OCI-LY3 (cell line): ENCODE measurements at regions not wholly inside any gene's neighbourhood (a gene's known extent, or its start where the extent isn't known, plus 50 kb on each side); places are given as distances from the start of the nearest gene placed in this dataset.
"Not testable (repeated sequence)": the region's sequence is repeated elsewhere in the genome, so short reads cannot be mapped to it uniquely, and the experiment has no call there.

Source experiments
- H2AFZ ChIP-seq: fragments of 200-600, 300-600 bp; shearing (Covaris generic); 2 replicates; pipeline ENCODE4 v1.6.0; 2014; ENCODE audit warnings: antibody characterized with exemption, low read depth, low read length
- H3K27ac ChIP-seq: fragments of 200-600, 300-600 bp; sonication (generic); 2 replicates; pipeline ENCODE4 v1.5.1; 2014; ENCODE audit warnings: mild to moderate bottlenecking, low read length, moderate library complexity, mixed read lengths
- H3K27me3 ChIP-seq: fragments of 200-600, 300-600 bp; sonication (generic); 2 replicates; pipeline ENCODE4 v1.6.1; 2014; ENCODE audit warnings: low read depth, low read length, mixed read lengths
- H3K36me3 ChIP-seq: fragments of 200-600, 300-600 bp; sonication (generic); replicated peaks from 2 replicates; pipeline ENCODE3; 2014; ENCODE audit warnings: low read depth, low read length, mixed read lengths
- H3K4me1 ChIP-seq: fragments of 300-600, 200-600 bp; sonication (generic); 2 replicates; pipeline ENCODE4 v1.6.1; 2014; ENCODE audit warnings: low read length, mixed read lengths
- H3K4me2 ChIP-seq: fragments of 200-600, 300-600 bp; sonication (generic); 2 replicates; pipeline ENCODE4 v1.6.1; 2014; ENCODE audit warnings: low read length, mixed read lengths
- H3K4me3 ChIP-seq: fragments of 300-600, 200-600 bp; sonication (generic); 2 replicates; pipeline ENCODE4 v1.5.1; 2014; ENCODE audit warnings: antibody characterized with exemption, mild to moderate bottlenecking, low read length, moderate library complexity
- H3K79me2 ChIP-seq: fragments of 300-600, 200-600 bp; shearing (Covaris generic); 2 replicates; pipeline ENCODE4 v1.6.1; 2014; ENCODE audit warnings: mild to moderate bottlenecking, low read length, mixed read lengths
- H3K9ac ChIP-seq: fragments of 300-600, 200-600 bp; shearing (Covaris generic); 2 replicates; pipeline ENCODE4 v1.6.0; 2014; ENCODE audit warnings: mild to moderate bottlenecking, low read length, moderate library complexity
- H3K9me3 ChIP-seq: fragments of 200-600, 300-600 bp; shearing (Covaris generic); 2 replicates; pipeline ENCODE4 v1.6.1; 2014; ENCODE audit warnings: low read length, mixed read lengths; ENCODE audit not compliant: insufficient read depth
- H4K20me1 ChIP-seq: fragments of 200-600, 300-600 bp; sonication (generic); 2 replicates; pipeline ENCODE4 v1.6.1; 2016; ENCODE audit warnings: low read length, mixed read lengths; ENCODE audit not compliant: insufficient read depth
- CTCF ChIP-seq: fragments of 200-600, 300-600 bp; sonication (generic); IDR thresholded peaks from 2 replicates; pipeline ENCODE4 v1.5.1; 2014; ENCODE audit warnings: antibody characterized with exemption, low read length, low read depth
- EZH2phosphoT487 ChIP-seq: fragments of 200-600 bp; shearing (Covaris generic); IDR thresholded peaks from 2 replicates; pipeline ENCODE4 v1.6.1; 2018; ENCODE audit warnings: antibody characterized with exemption, mixed run types, low read depth

- Histone ChIP-seq H3K36me3 (no peaks in the 10 kb centered on the region), H3K9me3 (no peaks in the 10 kb centered on the region), H3K4me1 (no peaks in the 10 kb centered on the region), H3K27ac (no peak overlapping the region), H3K79me2 (no peaks in the 10 kb centered on the region), H2AFZ (no peak overlapping the region), H3K4me3 (no peak overlapping the region), H3K4me2 (no peak overlapping the region), H3K9ac (no peak overlapping the region), H4K20me1 (no peaks in the 10 kb centered on the region), H3K27me3 (no peaks in the 10 kb centered on the region)
- TF ChIP-seq CTCF (no peak), EZH2phosphoT487 (no peak)
Measured at GRCh38 chr19:27860309-27860934, 1352.5 kb downstream of the UQCRFS1 start.

- Histone ChIP-seq H3K27ac (no peak overlapping the region), H3K36me3 (no peaks in the 10 kb centered on the region), H3K27me3 (no peaks in the 10 kb centered on the region), H3K4me3 (no peak overlapping the region), H3K4me1 (no peaks in the 10 kb centered on the region), H3K9ac (no peak overlapping the region), H3K4me2 (no peak overlapping the region), H4K20me1 (no peaks in the 10 kb centered on the region), H2AFZ (no peak overlapping the region), H3K79me2 (no peaks in the 10 kb centered on the region), H3K9me3 (no peaks in the 10 kb centered on the region)
- TF ChIP-seq CTCF (no peak), EZH2phosphoT487 (no peak)
Measured at GRCh38 chr19:27859689-27860088, 1353.3 kb downstream of the UQCRFS1 start.

GRCh38 chr19:27858981-27859581 is 1353.9 kb downstream of the UQCRFS1 start:
- H3K9me3 ChIP-seq = no peaks in the 10 kb centered on the region
- no peak overlapping the region for H3K4me3 ChIP-seq
- no peak overlapping the region for H3K27ac ChIP-seq
- no peaks in the 10 kb centered on the region for H3K27me3 ChIP-seq
- no peak overlapping the region for H3K9ac ChIP-seq
- H3K36me3 ChIP-seq = no peaks in the 10 kb centered on the region
- TF ChIP-seq CTCF (no peak), EZH2phosphoT487 (no peak)
- H3K79me2 ChIP-seq = no peaks in the 10 kb centered on the region
- no peak overlapping the region for H2AFZ ChIP-seq
- H3K4me1 ChIP-seq = no peaks in the 10 kb centered on the region
- no peaks in the 10 kb centered on the region for H4K20me1 ChIP-seq
- H3K4me2 ChIP-seq = no peak overlapping the region

GRCh38 chr19:27852931-27853330 is 1360.0 kb downstream of the UQCRFS1 start:
- H2AFZ ChIP-seq, H3K9me3 ChIP-seq, H3K36me3 ChIP-seq, H3K79me2 ChIP-seq, H3K4me2 ChIP-seq, H3K4me1 ChIP-seq, H3K27ac ChIP-seq, H3K27me3 ChIP-seq, H4K20me1 ChIP-seq, H3K9ac ChIP-seq, H3K4me3 ChIP-seq: not testable (repeated sequence)
